ENCODE measurements at regions not wholly inside any gene's neighbourhood (a gene's known extent, or its start where the extent isn't known, plus 50 kb on each side); places are given as distances from the start of the nearest gene placed in this dataset.

DNA sequence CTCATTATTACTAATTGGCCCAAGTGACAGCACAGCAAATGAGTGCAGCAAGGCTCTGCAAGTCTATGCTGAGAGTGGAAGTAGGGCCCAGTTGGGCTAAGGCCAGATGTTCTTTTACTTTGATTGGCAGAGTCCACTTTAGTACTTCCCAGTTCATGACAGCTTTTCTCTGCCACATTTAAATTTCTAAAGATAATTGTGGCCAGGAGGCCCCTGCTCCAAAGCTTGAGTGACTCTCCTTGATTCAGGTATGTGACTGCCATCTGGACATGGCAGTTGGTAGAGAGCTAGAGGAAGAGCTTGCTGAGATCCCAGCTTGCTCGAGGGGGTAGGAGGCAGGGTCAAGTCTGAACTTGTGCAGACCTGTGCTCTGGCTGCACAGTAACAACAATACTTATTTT, 154.1 kb downstream of the CARTPT start:
- TF ChIP-seq, protein P1, sequence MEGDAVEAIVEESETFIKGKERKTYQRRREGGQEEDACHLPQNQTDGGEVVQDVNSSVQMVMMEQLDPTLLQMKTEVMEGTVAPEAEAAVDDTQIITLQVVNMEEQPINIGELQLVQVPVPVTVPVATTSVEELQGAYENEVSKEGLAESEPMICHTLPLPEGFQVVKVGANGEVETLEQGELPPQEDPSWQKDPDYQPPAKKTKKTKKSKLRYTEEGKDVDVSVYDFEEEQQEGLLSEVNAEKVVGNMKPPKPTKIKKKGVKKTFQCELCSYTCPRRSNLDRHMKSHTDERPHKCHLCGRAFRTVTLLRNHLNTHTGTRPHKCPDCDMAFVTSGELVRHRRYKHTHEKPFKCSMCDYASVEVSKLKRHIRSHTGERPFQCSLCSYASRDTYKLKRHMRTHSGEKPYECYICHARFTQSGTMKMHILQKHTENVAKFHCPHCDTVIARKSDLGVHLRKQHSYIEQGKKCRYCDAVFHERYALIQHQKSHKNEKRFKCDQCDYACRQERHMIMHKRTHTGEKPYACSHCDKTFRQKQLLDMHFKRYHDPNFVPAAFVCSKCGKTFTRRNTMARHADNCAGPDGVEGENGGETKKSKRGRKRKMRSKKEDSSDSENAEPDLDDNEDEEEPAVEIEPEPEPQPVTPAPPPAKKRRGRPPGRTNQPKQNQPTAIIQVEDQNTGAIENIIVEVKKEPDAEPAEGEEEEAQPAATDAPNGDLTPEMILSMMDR (IDR thresholded peaks at IDR 0.05), result no peak
- no peak for TF ChIP-seq POLR2A (IDR thresholded peaks at IDR 0.05)

Data from testis (tissue), 2 donors.